Adrenal gland (tissue), 9 donors: ENCODE measurements at regions not wholly inside any gene's neighbourhood (a gene's known extent, or its start where the extent isn't known, plus 50 kb on each side); places are given as distances from the start of the nearest gene placed in this dataset.

Experiments
- DNase-seq, 7 donors: peaks; one replicate each; pipeline ENCODE4 v3.0.0-alpha.2; 2019 to 2020
- H3K27ac ChIP-seq, 5 donors: fragments of 200-600 bp; sonication (generic) in 4 of 5; 1 replicate in 3 of 5; 2 replicates in 2 of 5; pipeline versions ENCODE4 v1.5.1 to v1.8.0; 2016 to 2020; ENCODE audit warnings: mild to moderate bottlenecking in 1 of 5
- H3K27me3 ChIP-seq: fragments of 200-600 bp; 2 replicates; pipeline ENCODE4 v1.8.0; 2021
- H3K36me3 ChIP-seq, 2 donors: fragments of 200-600 bp; replicated peaks in 1 of 2; 1 replicate in 1 of 2; 2 replicates in 1 of 2; pipeline versions ENCODE4 v1.5.1 to v1.8.0; 2018 to 2022
- H3K4me1 ChIP-seq, 2 donors: fragments of 200-600 bp; replicated peaks in 1 of 2; 1 replicate in 1 of 2; 2 replicates in 1 of 2; pipeline versions ENCODE4 v1.5.1 to v1.8.0; 2018 to 2021
- H3K4me3 ChIP-seq, 4 donors: fragments of 200-600 bp; sonication (generic) in 3 of 4; one replicate each; pipeline ENCODE4 v1.5.1; 2016 to 2018
- H3K9me3 ChIP-seq, 3 donors: fragments of 200-600 bp; sonication (generic) in 1 of 3; replicated peaks in 1 of 3; 1 replicate in 2 of 3; 2 replicates in 1 of 3; pipeline versions ENCODE4 v1.5.1 to v1.8.0; 2016 to 2021
- CTCF ChIP-seq, 6 experiments: fragments of 450-650 bp in 4 of 6; fragments of 200-600 bp in 2 of 6; sonication (generic) in 1 of 6; IDR thresholded peaks; 1 replicate in 5 of 6; 2 replicates in 1 of 6; pipeline versions ENCODE4 v1.5.1 to v1.8.0; 2016 to 2021; ENCODE audit warnings: antibody characterized with exemption in 6 of 6, mild to moderate bottlenecking in 2 of 6, moderate library complexity in 1 of 6
- POLR2A ChIP-seq, 2 donors: fragments of 450-650 bp; IDR thresholded peaks; one replicate each; pipeline ENCODE4 v1.6.1; 2017; ENCODE audit warnings: antibody characterized with exemption in 2 of 2, mild to moderate bottlenecking in 2 of 2, moderate library complexity in 1 of 2
- WGBS, 4 donors: extraction: QIAGEN DNeasy Blood & Tissue Kit in 2 of 4; methylation state at CpG; one replicate each; pipeline versions ENCODE4 v1.1.5 to v1.1.7; 2013 to 2017; 5-methylcytosine and 5-hydroxymethylcytosine counted together
- intact Hi-C, 2 donors: fragments of 100-400 bp; cut with DNase I; formaldehyde crosslinking; loops; one replicate each; pipeline versions ENCODE4 v1.14.1 to v1.15.0; 2022 to 2023
- donor health status: healthy with polysubstance abuse.
- donor health status: Bipolar disorder and iron deficiency.
- donor health status: DM: yes; HTN: yes; CAD: no.
- donor health status: DM: no; HTN: no; CAD: no.
- donor health status: DM: no; HTN: no; CAD: no.

DNA sequence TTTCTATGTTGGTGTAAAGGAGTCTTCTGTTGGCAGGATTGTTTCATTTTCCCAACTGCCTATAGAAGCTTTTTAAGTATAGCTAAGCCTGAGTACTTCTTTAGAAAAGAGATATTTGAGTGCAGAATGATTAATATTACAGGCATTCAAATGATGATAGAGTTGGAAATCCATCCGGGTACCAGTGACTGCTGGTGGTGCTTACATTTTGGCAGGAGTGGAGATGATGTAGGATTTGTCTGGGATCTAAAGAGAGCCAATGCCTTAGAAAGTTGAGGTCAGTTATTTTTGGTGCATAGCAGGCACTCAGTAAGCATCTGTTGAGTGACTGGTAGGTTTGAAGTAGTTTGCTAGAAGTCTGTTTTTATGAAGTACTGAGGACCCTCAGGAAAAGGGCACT is 433.5 kb downstream of the DMAC1 start:
- Histone ChIP-seq H3K27me3 (no peaks in the 10 kb centered on the region), H3K9me3 (no peaks in the 10 kb centered on the region), H3K4me3 (no peak overlapping the region), H3K27ac (no peak overlapping the region), H3K36me3 (no peaks in the 10 kb centered on the region), H3K4me1 (peaks cover 0 to 23% of the 10 kb centered on the region in 2 donors)
- DNase-seq: no peak
- no peak for TF ChIP-seq CTCF (IDR thresholded peaks at IDR 0.05)
- no peak for TF ChIP-seq POLR2A (IDR thresholded peaks at IDR 0.05)
- WGBS, 4 donors: 0 to 77% (median 51%) methylated on average over 1 of the region's 1 CpG
- intact Hi-C loops: no loop called here

DNA sequence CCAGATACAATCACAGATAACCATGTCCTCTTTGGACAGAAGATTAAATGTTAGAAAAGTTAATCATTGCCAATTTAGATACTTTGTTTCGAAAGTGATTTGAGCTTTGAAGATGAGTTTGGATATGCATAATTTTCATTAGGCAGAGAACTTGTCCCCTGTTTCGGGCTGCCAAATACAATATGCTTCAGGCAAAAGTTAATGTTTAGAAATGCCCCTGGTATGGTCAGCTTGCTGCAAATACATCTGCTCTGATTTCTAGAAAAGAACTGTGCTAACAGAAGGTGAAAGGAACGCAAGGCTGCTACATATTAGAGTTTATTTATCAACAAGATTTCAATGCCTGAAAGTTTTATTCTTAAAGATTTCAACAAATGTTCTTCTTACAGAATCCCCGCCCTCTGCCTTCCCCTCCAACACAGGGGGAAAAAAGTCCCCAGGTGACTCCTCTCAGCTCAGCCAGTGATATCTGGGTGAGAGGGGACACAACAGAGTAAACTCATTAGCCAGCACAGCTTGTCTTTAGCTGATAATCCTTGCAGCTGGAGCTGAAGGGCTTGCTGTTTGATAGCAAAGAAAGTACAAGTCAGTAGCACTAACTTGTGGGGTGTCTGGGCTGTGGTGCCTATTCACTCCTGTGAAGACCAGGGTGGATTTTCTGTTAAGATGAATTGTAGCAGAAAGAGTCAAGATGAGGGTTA is 435.7 kb downstream of the DMAC1 start:
- peaks cover 0 to 13% of the 10 kb centered on the region in 2 donors for H3K4me1 ChIP-seq
- no peak overlapping the region for H3K27ac ChIP-seq
- no peaks in the 10 kb centered on the region for H3K9me3 ChIP-seq
- TF ChIP-seq CTCF (IDR thresholded peaks at IDR 0.05): no peak
- TF ChIP-seq POLR2A (IDR thresholded peaks at IDR 0.05): no peak
- intact Hi-C loops: no loop called here
- DNase-seq: no peak
- no peaks in the 10 kb centered on the region for H3K27me3 ChIP-seq
- H3K4me3 ChIP-seq: no peak overlapping the region
- no peaks in the 10 kb centered on the region for H3K36me3 ChIP-seq
- 58 to 81% (median 67%) methylated on average over 4 of the region's 4 CpGs for WGBS, 4 donors

GRCh38 chr9:7360513-7360912 is 439.1 kb downstream of the DMAC1 start:
- 45 to 66% (median 56%) methylated on average over 4 of the region's 4 CpGs for WGBS, 4 donors
- TF ChIP-seq POLR2A (IDR thresholded peaks at IDR 0.05) (no peak), CTCF (IDR thresholded peaks at IDR 0.05) (no peak)

GRCh38 chr9:7358876-7359275 is 440.7 kb downstream of the DMAC1 start:
- Histone ChIP-seq H3K4me3 (no peak overlapping the region), H3K27ac (no peak overlapping the region), H3K36me3 (no peaks in the 10 kb centered on the region), H3K27me3 (no peaks in the 10 kb centered on the region), H3K9me3 (no peaks in the 10 kb centered on the region), H3K4me1 (no peaks in the 10 kb centered on the region)
- intact Hi-C loops: no loop called here
- DNase-seq: no peak
- TF ChIP-seq POLR2A (IDR thresholded peaks at IDR 0.05): no peak
- no peak for TF ChIP-seq CTCF (IDR thresholded peaks at IDR 0.05)

More at GRCh38 chr9:7360513-7360912, 439.1 kb downstream of the DMAC1 start:
- intact Hi-C loops: no loop called here
- Histone ChIP-seq H3K27me3 (no peaks in the 10 kb centered on the region), H3K9me3 (no peaks in the 10 kb centered on the region), H3K4me3 (no peak overlapping the region), H3K4me1 (no peaks in the 10 kb centered on the region), H3K36me3 (no peaks in the 10 kb centered on the region), H3K27ac (no peak overlapping the region)
- DNase-seq: no peak
